Muscle of leg (tissue), 3 donors: ENCODE measurements at regions not wholly inside any gene's neighbourhood (a gene's known extent, or its start where the extent isn't known, plus 50 kb on each side); places are given as distances from the start of the nearest gene placed in this dataset.
"Not testable (repeated sequence)": the region's sequence is repeated elsewhere in the genome, so short reads cannot be mapped to it uniquely, and the experiment has no call there.

Experiments used
- DNase-seq: peaks from one replicate; pipeline ENCODE4 v3.0.0; 2013
- H3K27ac ChIP-seq: one replicate; pipeline ENCODE4 v1.5.1; 2013; ENCODE audit warnings: mild to moderate bottlenecking, low read length, control low read depth
- H3K27me3 ChIP-seq: one replicate; pipeline ENCODE4 v1.6.1; 2013; ENCODE audit warnings: low read length; ENCODE audit not compliant: control insufficient read depth, insufficient read depth
- H3K36me3 ChIP-seq: one replicate; pipeline ENCODE4 v1.6.1; 2013; ENCODE audit warnings: low read length; ENCODE audit not compliant: control insufficient read depth, insufficient read depth
- H3K4me1 ChIP-seq: one replicate; pipeline ENCODE4 v1.6.1; 2013; ENCODE audit warnings: low read length; ENCODE audit not compliant: control insufficient read depth, insufficient read depth
- H3K4me3 ChIP-seq: one replicate; pipeline ENCODE4 v1.5.1; 2013; ENCODE audit warnings: low read length, control low read depth
- H3K9me3 ChIP-seq: replicated peaks from 2 replicates; pipeline ENCODE4 v1.6.1; 2013; ENCODE audit warnings: low read depth, low read length; ENCODE audit not compliant: control insufficient read depth
- WGBS: methylation state at CpG from one replicate; pipeline ENCODE4 v1.1.5; 2013; ENCODE audit warnings: missing lambda C conversion rate; ENCODE audit not compliant: insufficient coverage; 5-methylcytosine and 5-hydroxymethylcytosine counted together

GRCh38 chr1:9465640-9466039 is 73.6 kb upstream of the SLC25A33 start:
- DNase-seq, result no peak
- peaks cover 3% of the 10 kb centered on the region for H3K27me3 ChIP-seq
- no CpG with 5 or more reads among the region's 9 CpGs for WGBS
- no peak overlapping the region for H3K4me3 ChIP-seq
- no peak overlapping the region for H3K27ac ChIP-seq
- H3K9me3 ChIP-seq, result no peaks in the 10 kb centered on the region
- H3K36me3 ChIP-seq, result no peaks in the 10 kb centered on the region
- H3K4me1 ChIP-seq, result peaks cover 16% of the 10 kb centered on the region

DNA sequence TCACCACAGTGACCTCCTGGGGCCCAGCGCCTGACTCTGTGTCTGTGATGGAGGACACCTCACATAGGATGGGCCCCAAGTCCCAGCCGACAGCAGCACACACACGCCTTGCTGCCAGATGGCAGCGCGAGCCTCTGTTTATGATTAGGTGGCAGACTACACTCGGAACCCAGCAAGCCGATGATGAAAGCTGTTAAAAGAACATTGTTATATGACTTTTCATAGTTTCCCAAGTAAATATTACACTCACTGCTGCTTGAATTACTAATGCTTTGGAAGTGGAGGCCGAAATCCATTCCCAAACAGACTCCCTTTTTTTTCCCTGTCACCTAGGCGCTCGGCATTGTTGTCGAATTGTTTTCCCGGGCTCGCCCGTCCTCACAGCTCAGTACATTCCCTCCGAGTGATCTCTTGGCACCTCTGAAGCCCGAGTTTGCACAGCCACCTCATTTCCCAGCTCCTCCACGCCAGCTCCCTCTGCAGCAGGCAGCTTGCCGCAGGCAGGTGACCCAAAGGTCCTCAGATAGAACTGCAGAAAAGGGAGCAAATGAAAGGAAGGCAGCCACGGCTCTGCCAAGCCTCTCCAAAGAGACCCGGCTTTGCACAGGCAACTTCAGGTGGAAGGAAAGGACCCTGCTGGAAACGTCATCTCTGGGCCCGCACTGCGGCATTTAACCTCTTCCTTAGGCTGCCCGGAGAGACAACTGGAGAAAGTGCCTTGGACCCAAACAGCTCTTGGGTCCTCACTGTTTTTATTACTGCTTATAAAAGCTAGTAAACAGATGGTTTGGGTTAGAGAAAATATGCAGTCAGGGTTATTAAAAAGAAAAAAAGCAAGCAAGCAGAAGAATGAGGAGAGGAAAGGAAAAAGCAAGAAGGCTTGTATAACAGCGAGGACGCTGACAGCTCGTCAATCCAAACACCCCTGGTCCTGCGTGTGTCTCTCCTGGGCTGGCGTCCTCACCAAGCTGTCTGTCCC is 72.2 kb upstream of the SLC25A33 start:
- H3K4me3 ChIP-seq, result no peak overlapping the region
- peak; percentile 95 for DNase-seq
- WGBS, result 14% methylated on average over 13 of the region's 29 CpGs

DNA sequence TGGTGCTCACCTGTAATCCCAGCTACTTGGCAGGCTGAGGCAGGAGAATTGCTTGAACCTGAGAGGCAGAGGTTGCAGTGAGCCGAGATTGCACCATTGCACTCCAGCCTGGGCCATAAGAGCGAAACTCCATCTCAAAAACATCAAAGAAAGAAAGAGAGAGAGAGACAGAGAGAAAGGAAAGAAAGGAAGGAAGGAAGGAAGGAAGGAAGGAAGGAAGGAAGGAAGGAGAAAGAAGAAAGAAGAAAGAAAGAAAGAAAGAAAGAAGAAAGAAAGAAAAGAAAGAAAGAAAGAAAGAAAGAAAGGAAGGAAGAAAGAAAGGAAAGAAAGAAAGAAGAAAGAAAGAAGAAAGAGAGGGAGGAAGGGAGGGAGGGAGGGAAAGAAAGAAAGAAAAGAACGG is 69.4 kb upstream of the SLC25A33 start:
- H3K9me3 ChIP-seq, H3K27ac ChIP-seq, DNase-seq, H3K27me3 ChIP-seq, H3K36me3 ChIP-seq, H3K4me3 ChIP-seq: not testable (repeated sequence)
- H3K4me1 ChIP-seq, result peaks cover 40% of the 10 kb centered on the region
- WGBS, result 67% methylated on average over 1 of the region's 3 CpGs

More for the DNA sequence above, 72.2 kb upstream of the SLC25A33 start:
- H3K36me3 ChIP-seq, result no peaks in the 10 kb centered on the region
- peaks cover 23% of the 10 kb centered on the region for H3K4me1 ChIP-seq
- no peaks in the 10 kb centered on the region for H3K9me3 ChIP-seq
- peak overlapping the region; percentile 83 for H3K27ac ChIP-seq
- H3K27me3 ChIP-seq, result peaks cover 6% of the 10 kb centered on the region

DNA sequence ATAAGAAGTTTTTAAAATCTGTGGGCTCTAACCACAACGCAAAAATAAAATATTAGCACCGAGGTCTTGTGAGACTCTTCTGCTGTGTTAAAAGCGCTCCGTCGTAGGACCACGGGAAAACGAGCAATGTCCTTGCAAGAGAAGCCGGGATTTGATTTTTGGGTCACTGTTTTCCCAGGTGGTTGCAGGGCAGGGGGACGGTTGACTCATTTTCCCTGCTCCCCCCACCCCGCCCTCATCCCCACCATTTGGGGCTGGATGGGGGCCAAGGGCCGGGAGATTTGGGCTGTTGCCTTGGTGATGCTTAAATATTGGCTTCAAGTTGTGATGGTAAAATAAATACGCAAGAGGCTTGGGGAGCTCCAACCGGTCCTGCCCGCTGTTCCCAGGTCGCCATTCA is 67.6 kb upstream of the SLC25A33 start:
- no peaks in the 10 kb centered on the region for H3K36me3 ChIP-seq
- DNase-seq, result peak; percentile 53
- H3K9me3 ChIP-seq, result no peaks in the 10 kb centered on the region
- peaks cover 3% of the 10 kb centered on the region for H3K27me3 ChIP-seq
- H3K27ac ChIP-seq, result peak overlapping the region; percentile 79
- H3K4me1 ChIP-seq, result peaks cover 35% of the 10 kb centered on the region
- H3K4me3 ChIP-seq, result no peak overlapping the region
- 42% methylated on average over 5 of the region's 15 CpGs for WGBS

DNA sequence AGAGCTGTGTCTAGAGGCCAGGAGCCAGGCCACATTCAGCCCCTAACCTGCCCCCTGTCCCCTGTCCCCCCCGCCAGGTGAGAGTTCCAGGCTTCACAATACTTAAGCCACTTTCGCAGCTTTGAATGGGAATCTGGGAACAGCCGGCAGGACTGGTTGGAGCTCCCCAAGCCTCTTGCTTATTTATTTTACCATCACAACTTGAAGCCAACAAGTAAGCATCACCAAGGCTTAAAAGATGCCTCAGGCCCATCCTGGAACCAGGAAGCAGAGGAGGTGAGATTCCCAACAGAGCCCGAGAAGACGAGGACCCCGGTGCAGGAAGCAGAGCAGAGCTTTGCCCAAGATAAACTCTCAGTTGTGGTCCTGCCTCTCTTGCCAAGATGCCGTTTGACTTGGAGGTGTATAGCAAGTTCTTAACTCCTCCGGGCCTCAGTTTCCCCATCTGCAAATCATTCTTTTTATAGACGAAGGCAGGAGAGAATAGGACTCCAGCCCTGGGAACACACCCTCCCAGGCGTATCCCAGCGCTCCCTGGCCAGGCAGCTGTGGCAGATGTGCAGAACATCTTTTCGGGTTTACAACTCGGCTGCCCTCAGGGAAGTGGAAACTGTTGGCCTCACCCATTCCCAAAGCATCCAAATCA is 66.8 kb upstream of the SLC25A33 start:
- peak overlapping the region; percentile 79 for H3K27ac ChIP-seq
- no peak for DNase-seq
- 27% methylated on average over 5 of the region's 13 CpGs for WGBS
- H3K4me3 ChIP-seq, result no peak overlapping the region
- H3K4me1 ChIP-seq, result peaks cover 34% of the 10 kb centered on the region
- H3K9me3 ChIP-seq, result no peaks in the 10 kb centered on the region
- H3K27me3 ChIP-seq, result peaks cover 3% of the 10 kb centered on the region
- no peaks in the 10 kb centered on the region for H3K36me3 ChIP-seq

- no peaks in the 10 kb centered on the region for H3K9me3 ChIP-seq
- H3K27me3 ChIP-seq, result peaks cover 3% of the 10 kb centered on the region
- peaks cover 27% of the 10 kb centered on the region for H3K4me1 ChIP-seq
- WGBS, result 30% methylated on average over 12 of the region's 14 CpGs
- H3K27ac ChIP-seq, result peak overlapping the region; percentile 79
- no peaks in the 10 kb centered on the region for H3K36me3 ChIP-seq
- H3K4me3 ChIP-seq, result no peak overlapping the region
- peak; percentile 96 for DNase-seq
These were observed 66.0 kb upstream of the SLC25A33 start for GRCh38 chr1:9473032-9473807.

- peaks cover 3% of the 10 kb centered on the region for H3K27me3 ChIP-seq
- 75% methylated on average over 15 of the region's 15 CpGs for WGBS
- no peak overlapping the region for H3K27ac ChIP-seq
- no peak overlapping the region for H3K4me3 ChIP-seq
- no peak for DNase-seq
- H3K4me1 ChIP-seq, result peaks cover 24% of the 10 kb centered on the region
- no peaks in the 10 kb centered on the region for H3K9me3 ChIP-seq
- H3K36me3 ChIP-seq, result no peaks in the 10 kb centered on the region
These were observed 64.1 kb upstream of the SLC25A33 start for GRCh38 chr1:9475061-9475627.

- no peak overlapping the region for H3K4me3 ChIP-seq
- peaks cover 19% of the 10 kb centered on the region for H3K4me1 ChIP-seq
- no peaks in the 10 kb centered on the region for H3K9me3 ChIP-seq
- H3K36me3 ChIP-seq, result no peaks in the 10 kb centered on the region
- DNase-seq, result no peak
- H3K27me3 ChIP-seq, result peaks cover 1% of the 10 kb centered on the region
- no peak overlapping the region for H3K27ac ChIP-seq
- WGBS, result 71% methylated on average over 2 of the region's 4 CpGs
These were observed 62.3 kb upstream of the SLC25A33 start for GRCh38 chr1:9476790-9477463.

DNA sequence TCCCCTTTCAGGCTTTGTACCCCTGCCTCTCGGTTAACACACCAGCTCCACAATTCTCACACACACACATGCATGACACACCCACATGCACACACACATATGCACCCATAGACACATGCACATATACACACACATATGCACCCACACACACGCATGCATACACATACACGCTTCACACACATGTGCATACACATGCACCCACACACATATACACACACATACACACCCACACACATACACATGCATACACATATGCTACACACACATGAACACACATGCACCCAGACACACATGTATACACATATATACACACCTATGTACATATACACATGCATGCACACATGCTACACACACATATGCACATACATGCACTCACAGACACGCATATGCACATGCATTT is 61.7 kb upstream of the SLC25A33 start:
- no peak for DNase-seq
- no peaks in the 10 kb centered on the region for H3K36me3 ChIP-seq

More for the DNA sequence above, 61.7 kb upstream of the SLC25A33 start:
- no peak overlapping the region for H3K27ac ChIP-seq
- no peaks in the 10 kb centered on the region for H3K27me3 ChIP-seq
- WGBS, result 90% methylated on average over 4 of the region's 4 CpGs
- H3K4me3 ChIP-seq, result no peak overlapping the region
- H3K4me1 ChIP-seq, result peaks cover 13% of the 10 kb centered on the region
- H3K9me3 ChIP-seq, result no peaks in the 10 kb centered on the region
